AG04450 (cell line): ENCODE measurements at regions not wholly inside any gene's neighbourhood (a gene's known extent, or its start where the extent isn't known, plus 50 kb on each side); places are given as distances from the start of the nearest gene placed in this dataset.
"Not testable (repeated sequence)": the region's sequence is repeated elsewhere in the genome, so short reads cannot be mapped to it uniquely, and the experiment has no call there.

ENCODE experiments used
- CTCF ChIA-PET: fragments of 300-600, 350-600 bp; formaldehyde crosslinking; extraction: SDS; loops from one replicate; lab custom pipeline; 2022; ENCODE audit warnings: antibody characterized with exemption, inconsistent platforms; lab: Charles Lee
- POLR2A ChIA-PET: fragments of 350-600 bp; formaldehyde crosslinking; extraction: SDS; loops from one replicate; lab custom pipeline; 2021; ENCODE audit warnings: antibody characterized with exemption, inconsistent platforms; lab: Yijun Ruan, JAX
- DNase-seq: peaks from one replicate; pipeline ENCODE4 v3.0.0-alpha.2; 2011; ENCODE audit warnings: low read depth, low spot score
- H3K27ac ChIP-seq: one replicate; pipeline ENCODE4 v1.5.1; 2012; ENCODE audit warnings: low read depth, low read length, control low read depth
- H3K27me3 ChIP-seq: one replicate; pipeline ENCODE4 v1.6.0; 2012; ENCODE audit warnings: low read length; ENCODE audit not compliant: control insufficient read depth, insufficient read depth
- H3K4me3 ChIP-seq: 2 replicates; pipeline ENCODE4 v1.5.1; 2011; ENCODE audit warnings: mild to moderate bottlenecking, low read depth, low read length, control low read depth
- H3K9me3 ChIP-seq: 2 replicates; pipeline ENCODE4 v1.5.1; 2012; ENCODE audit warnings: low read length; ENCODE audit not compliant: control insufficient read depth, insufficient read depth
- CTCF ChIP-seq: IDR thresholded peaks from 2 replicates; pipeline ENCODE4 v1.5.1; 2011; ENCODE audit warnings: low read depth, low read length, control low read depth, inconsistent platforms

- CTCF ChIA-PET: interaction anchor here (1.3 kb wide), 1 partner anchor 31 kb away, joined by 6 read pairs; no protein-coding TSS in a partner anchor
- POLR2A ChIA-PET: interaction anchor here (0.5 kb wide), 1 partner anchor 12 kb away, joined by 3 read pairs; no protein-coding TSS in a partner anchor
- peaks cover 49% of the 10 kb centered on the region for H3K27me3 ChIP-seq
- no peak overlapping the region for H3K4me3 ChIP-seq
- no peaks in the 10 kb centered on the region for H3K9me3 ChIP-seq
- no peak for DNase-seq
- TF ChIP-seq CTCF: no peak
- no peak overlapping the region for H3K27ac ChIP-seq
Measured at GRCh38 chr9:38129366-38129765, 60.3 kb upstream of the SHB start.

GRCh38 chr9:38128752-38129270, 59.8 kb upstream of the SHB start:
- POLR2A ChIA-PET: interaction anchor here (0.5 kb wide), 1 partner anchor 12 kb away, joined by 3 read pairs; no protein-coding TSS in a partner anchor
- no peak overlapping the region for H3K27ac ChIP-seq
- no peaks in the 10 kb centered on the region for H3K9me3 ChIP-seq
- H3K27me3 ChIP-seq: peaks cover 52% of the 10 kb centered on the region
- CTCF ChIA-PET: interaction anchor here (0.6 kb wide), 1 partner anchor 57 kb away, joined by 4 read pairs; no protein-coding TSS in a partner anchor
- TF ChIP-seq CTCF: no peak
- no peak for DNase-seq
- H3K4me3 ChIP-seq: no peak overlapping the region

GRCh38 chr9:38127271-38127839, 58.3 kb upstream of the SHB start:
- peaks cover 44% of the 10 kb centered on the region for H3K27me3 ChIP-seq
- no peak for TF ChIP-seq CTCF
- no peak for DNase-seq
- ChIA-PET CTCF (no interaction called here), POLR2A (no interaction called here)
- H3K9me3 ChIP-seq: no peaks in the 10 kb centered on the region
- no peak overlapping the region for H3K4me3 ChIP-seq
- H3K27ac ChIP-seq: no peak overlapping the region

GRCh38 chr9:38126730-38127129, 57.7 kb upstream of the SHB start:
- ChIA-PET POLR2A (no interaction called here), CTCF (no interaction called here)
- H3K9me3 ChIP-seq: no peaks in the 10 kb centered on the region
- peaks cover 42% of the 10 kb centered on the region for H3K27me3 ChIP-seq
- TF ChIP-seq CTCF: no peak
- no peak overlapping the region for H3K4me3 ChIP-seq
- DNase-seq: no peak
- H3K27ac ChIP-seq: no peak overlapping the region

GRCh38 chr9:38125889-38126288, 56.9 kb upstream of the SHB start:
- CTCF ChIA-PET: interaction anchor here (1.6 kb wide), 1 partner anchor 34 kb away, joined by 8 read pairs; no protein-coding TSS in a partner anchor
- no peak for TF ChIP-seq CTCF
- H3K4me3 ChIP-seq: no peak overlapping the region
- no peak overlapping the region for H3K27ac ChIP-seq
- POLR2A ChIA-PET: no interaction called here
- no peak for DNase-seq
- H3K27me3 ChIP-seq: peaks cover 42% of the 10 kb centered on the region
- no peaks in the 10 kb centered on the region for H3K9me3 ChIP-seq

GRCh38 chr9:38123359-38123758, 54.3 kb upstream of the SHB start:
- H3K27me3 ChIP-seq: peaks cover 41% of the 10 kb centered on the region
- POLR2A ChIA-PET, DNase-seq, H3K4me3 ChIP-seq, H3K27ac ChIP-seq, H3K9me3 ChIP-seq: not testable (repeated sequence)
- CTCF ChIA-PET: interaction anchor here (0.7 kb wide), 1 partner anchor 237 kb away, joined by 4 read pairs; no protein-coding TSS in a partner anchor
